AG08395 (cell line): ENCODE measurements at regions not wholly inside any gene's neighbourhood (a gene's known extent, or its start where the extent isn't known, plus 50 kb on each side); places are given as distances from the start of the nearest gene placed in this dataset.
"Not testable (repeated sequence)": the region's sequence is repeated elsewhere in the genome, so short reads cannot be mapped to it uniquely, and the experiment has no call there.

Experiments
- DNase-seq: peaks from one replicate; pipeline ENCODE4 v3.0.0; 2012; ENCODE audit warnings: mixed read lengths, low spot score

DNA sequence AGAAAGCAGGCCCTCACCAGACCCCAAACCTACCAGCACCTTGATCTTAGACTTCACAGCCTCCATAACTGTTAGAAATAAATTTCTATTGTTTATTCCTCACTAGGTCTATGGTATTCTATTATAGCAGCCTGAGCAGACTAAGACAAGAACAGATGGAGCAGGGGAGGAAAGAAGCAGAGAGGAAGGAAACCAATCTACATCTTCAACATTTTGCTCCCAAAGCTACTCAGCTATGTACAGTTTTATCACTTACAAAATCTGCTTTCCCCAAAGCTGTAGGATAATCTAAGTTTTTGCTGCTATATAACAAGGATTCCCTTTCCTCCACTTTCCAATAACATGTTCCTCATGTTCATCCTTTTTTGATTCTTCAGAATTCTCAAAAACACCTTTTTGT lies 274.4 kb upstream of the CHAC2 start:
- no peak for DNase-seq

DNA sequence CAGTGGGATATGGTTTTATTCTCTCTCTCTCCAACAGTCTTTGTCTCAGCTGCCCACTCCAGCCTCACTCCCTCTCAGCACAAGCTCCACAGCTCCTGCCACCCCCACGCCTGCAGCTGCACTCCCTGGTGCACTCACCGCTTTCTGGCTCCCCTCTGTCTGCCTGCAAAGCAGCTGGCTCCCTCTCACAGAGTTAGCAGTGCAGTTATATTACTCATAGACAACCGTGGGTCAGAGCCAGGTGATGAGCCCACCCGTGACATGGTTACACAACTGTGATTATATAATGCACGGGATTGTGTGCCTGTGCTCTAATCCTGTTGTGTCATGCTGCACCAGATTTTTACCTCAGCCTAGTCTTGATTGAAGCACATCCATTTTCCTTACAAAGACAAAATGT lies 276.9 kb upstream of the CHAC2 start:
- DNase-seq = no peak

DNA sequence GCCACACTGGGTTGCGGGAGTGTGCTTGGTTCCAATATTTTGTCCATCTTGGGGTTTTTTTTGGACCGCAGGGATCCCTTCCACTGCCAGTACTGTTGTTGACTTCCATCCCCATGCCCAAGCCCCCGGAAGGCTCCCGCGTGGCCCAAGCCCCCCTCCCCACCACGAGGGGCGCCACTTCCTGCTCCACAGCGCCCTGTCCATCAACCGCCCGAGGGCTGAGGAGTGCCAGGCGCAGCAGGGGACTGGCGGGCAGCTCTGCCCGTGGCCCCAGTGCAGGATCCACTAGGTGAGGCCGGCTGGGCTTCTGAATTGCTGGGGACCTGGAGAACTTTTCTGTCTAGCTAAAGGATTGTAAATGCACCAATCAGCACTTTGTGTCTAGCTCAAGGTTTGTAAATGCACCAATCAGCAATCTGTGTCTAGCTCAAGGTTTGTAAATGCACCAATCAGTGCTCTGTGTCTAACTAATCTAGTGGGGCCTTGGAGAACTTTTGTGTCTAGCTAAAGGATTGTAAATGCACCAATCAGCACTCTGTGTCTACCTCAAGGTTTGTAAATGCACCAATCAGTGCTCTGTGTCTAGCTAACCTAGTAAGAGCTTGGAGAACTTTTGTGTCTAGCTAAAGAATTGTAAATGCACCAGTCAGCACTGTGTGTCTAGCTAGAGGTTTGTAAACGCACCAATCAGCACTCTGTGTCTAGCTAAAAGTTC lies 281.3 kb upstream of the CHAC2 start:
- DNase-seq = not testable (repeated sequence)

DNA sequence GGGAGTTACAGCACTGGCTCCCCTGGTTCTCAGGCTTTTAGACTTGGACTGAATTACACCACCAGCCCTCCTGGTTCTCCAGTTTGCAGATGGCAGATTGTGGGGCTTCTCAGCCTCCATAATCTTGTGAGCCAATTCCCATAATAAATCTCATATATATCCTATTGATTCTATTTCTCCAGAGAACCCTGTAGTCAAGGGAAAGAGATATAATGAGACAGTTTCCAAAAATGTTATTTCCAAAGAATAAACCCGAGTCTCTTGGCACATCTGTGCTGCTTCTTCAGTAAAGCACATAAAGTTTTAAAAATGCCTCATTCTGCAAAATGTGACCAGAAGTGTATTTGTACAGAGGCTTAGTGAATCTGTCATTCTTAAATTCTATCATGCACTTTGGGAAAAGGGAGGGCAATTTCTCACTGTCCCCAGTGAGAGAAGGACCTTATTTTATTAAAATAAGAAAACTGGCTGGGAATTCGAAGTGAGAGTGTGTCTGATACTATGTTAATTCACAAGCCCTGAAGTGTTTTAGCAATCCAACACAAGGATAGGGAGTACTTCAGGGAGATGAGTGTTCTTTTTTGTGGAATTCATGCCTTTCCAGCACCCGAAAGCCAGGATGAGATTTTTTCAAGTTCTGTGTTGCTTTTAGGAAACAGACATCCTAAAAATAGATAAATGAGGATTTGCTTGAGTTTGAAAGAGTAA lies 282.4 kb upstream of the CHAC2 start:
- no peak for DNase-seq

DNA sequence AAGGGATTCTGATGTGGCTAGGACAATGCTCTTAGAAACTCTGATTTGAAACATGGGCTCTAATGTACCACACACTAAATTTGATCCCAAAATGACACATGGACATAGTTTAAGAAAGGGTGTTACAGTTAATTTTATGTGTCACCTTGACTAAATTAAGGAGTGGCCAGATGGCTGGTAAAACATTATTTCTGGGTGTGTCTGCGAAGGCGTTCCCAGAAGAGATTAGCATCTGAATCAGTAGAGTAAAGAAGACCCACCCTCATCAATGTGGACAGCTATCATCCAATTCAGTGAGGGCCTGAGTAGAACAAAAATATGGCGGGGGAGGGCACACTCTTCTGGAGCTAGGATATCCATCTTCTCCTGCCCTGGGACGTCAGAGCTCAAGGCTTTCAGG lies 283.1 kb upstream of the CHAC2 start:
- DNase-seq = no peak

DNA sequence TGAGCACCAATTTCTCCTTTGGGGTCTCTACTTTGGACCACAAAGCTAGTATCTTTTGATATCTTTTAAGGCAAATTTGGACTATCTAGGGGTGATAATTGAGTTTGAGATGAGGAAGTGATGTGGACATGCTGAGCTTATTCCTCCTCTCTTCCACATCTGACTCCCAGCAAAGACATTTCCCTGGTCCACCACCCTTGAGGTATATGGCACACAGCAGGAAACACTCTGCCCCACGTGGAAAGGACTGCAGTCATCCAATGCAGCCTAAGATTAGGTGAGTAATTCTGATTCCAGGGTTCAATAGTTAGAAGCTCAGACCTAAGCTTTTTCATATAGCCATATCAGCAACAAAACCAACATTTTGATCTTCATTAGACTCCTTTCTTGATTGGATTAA lies 290.1 kb upstream of the CHAC2 start:
- DNase-seq = no peak

DNA sequence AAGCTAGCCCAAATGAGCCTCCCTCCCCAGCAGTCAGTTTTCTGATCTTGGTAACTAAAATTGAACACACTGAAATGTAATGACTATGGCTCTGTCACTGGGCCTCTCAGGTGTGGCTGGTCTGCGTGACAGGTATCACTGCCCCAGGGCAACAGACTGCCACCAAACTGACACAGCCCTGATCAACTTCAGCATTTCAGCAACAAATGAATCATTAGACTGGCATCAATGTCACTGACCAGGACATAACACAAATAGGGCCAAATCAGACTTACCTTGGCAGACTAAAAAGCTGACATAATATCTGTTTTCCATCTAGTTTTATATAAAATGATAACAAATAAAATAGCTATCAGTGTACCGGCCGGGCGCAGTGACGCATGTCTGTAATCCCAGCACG lies 290.8 kb upstream of the CHAC2 start:
- no peak for DNase-seq

GRCh38 chr2:53475766-53476165 lies 291.8 kb upstream of the CHAC2 start:
- DNase-seq = no peak

GRCh38 chr2:53475321-53475720 lies 292.3 kb upstream of the CHAC2 start:
- DNase-seq = peak; percentile 10

DNA sequence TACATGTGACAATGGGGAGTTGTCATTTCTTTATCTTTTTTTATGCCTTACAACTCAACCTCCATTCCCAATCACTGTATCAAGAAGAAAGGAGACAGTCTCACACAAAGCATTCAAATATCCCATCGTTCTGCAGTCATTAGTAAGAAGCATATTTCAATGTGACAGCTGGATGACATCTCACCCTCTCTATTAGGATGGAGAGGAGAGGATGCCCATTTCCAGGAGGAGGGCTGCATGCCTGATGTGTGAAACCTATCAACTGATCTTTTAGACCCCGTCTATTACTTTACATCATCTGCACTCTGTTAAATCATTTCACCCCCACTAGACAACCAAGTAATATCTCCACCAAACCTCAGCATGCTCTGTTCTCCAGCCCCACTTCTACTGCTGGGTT lies 292.7 kb upstream of the CHAC2 start:
- no peak for DNase-seq

DNA sequence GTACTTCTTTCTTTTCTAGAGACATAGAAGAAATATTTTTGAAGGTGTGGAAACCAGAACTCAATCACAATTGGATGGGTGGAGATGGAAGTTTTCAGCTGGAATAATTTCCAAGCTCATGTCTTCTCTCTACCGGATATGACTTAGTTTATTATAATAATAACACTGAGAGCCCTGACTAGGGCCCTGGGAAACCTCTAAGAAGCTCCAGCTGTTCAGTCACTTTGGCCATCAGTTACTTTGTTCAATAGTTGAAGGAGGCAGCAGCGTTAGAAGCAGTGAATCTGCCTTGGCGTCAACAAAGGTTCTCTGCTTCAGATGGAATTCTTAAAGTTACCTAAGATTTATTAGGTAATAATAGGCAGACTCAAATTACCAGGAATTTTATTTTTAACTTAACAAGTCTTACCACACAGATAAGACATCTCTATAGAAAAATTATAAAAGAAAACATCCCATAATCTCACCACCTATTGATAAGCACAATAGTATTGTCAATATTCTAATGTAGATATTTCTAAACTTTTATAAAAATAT lies 293.8 kb upstream of the CHAC2 start:
- DNase-seq = no peak

DNA sequence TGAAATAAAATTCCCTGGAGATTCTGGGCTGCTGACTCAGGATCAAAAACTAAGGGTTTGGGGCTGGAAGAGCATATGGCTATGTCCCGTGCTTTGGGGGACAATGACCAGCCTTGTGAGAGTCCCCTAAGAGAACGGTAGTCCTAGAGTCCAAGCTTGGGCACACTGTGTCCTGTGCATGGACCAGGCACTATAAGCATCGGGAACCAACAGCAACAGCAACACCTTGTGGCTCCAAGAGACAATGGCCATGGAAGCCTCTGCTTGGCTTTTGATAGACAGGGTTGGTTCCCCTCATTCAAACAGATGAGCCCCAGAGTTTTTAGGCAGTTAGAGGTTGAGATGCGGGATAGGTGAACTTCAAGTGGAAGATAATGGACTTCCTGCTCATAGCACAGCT lies 294.4 kb upstream of the CHAC2 start:
- no peak for DNase-seq

GRCh38 chr2:53467467-53468180 lies 300.0 kb upstream of the CHAC2 start:
- no peak for DNase-seq

DNA sequence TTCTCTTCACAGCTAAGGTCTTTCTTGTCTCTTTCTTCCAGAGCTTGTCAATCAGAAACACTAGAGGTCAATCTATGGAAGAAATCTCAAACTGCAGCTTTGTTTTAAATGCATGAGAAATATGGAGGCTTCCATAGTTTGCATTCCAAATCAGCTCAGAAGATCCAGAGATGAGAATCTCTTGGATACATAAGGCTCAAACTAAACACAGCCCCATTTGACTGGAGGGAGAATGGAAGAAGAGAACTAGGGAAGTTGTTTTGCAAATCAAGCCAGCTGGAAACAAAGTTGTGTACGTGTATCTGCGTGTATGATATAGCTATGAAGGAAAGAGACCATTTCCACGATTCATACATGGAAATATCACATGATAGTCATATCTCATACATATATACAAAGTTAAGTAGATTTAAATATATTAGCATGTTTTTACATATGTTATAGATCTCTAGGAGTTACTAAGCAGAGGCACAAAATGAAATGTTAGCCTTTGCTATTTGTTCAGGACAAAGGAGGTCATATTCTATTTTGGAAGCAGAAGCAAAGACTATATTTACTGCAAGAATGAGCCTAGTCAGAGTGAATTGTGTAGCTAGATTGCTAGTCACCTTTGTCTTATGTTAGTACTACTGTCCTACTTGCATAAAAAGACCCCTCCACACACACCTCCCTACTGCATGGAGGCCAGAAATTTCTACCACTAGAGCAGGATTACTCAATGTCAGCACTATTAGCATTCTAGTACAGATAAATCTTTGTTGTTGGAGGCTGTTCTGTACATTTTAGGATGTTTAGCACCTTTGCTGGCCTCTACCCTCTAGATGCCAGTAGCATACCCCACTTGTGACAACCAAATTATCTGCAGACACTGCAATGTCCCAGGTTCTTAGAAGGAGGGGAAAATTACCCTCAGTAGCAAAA lies 303.5 kb upstream of the CHAC2 start:
- no peak for DNase-seq

DNA sequence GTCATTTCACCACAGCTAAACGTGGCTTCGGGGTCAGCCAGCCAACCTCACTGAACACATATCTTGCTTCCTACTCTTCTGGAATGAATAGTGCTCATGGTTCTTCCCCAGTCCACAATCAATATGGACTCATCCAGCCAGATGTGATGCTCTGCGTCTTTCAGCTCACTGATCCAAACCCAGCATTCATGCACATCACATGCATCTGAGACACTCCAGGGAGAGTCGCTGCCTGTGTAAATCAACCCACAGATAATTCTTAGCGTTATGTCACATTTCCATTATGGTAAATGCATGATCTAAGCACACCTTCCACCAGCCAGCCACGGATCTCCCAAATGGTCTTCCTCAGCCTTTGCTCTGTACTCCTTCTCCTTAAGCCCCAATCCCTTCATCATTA lies 306.7 kb upstream of the CHAC2 start:
- no peak for DNase-seq

- DNase-seq = no peak
Observed at GRCh38 chr2:53460347-53460746, 307.3 kb upstream of the CHAC2 start.

GRCh38 chr2:53455094-53455493 lies 312.5 kb upstream of the CHAC2 start:
- no peak for DNase-seq

GRCh38 chr2:53452957-53453748 lies 314.5 kb upstream of the CHAC2 start:
- no peak for DNase-seq

DNA sequence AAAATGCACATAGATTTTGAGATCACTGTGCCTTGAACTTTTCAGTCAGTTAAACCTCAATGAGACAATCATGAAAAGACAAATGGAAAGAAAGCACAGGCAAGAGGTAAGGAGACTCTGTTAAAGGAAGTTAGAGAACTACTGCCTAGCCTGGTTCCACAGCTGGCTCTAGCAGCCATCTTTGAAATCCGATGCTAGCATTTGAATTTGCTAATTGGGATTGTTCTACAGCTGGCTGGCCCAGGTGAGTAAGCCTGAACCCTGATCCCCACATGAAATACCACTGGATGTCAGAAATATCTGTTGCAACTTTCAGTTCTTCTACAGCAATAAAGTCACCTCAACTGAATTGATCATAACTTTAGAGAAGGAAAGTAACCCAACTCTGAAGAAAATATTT lies 315.2 kb upstream of the CHAC2 start:
- DNase-seq = no peak

GRCh38 chr2:53450923-53451322 lies 316.7 kb upstream of the CHAC2 start:
- DNase-seq = no peak

- no peak for DNase-seq
Observed at GRCh38 chr2:53448591-53448990, 319.0 kb upstream of the CHAC2 start.
